ENCODE measurements at regions not wholly inside any gene's neighbourhood (a gene's known extent, or its start where the extent isn't known, plus 50 kb on each side); places are given as distances from the start of the nearest gene placed in this dataset.

GRCh38 chr16:74024953-74025352 lies 271.7 kb upstream of the PSMD7 start:
- no peaks in the 10 kb centered on the region for H3K9me2 ChIP-seq (ENCODE audit: insufficient read depth)
- peaks cover 37% of the 10 kb centered on the region for H3K27me3 ChIP-seq (ENCODE audit: insufficient read depth, low read length)
- H3K9me3 ChIP-seq (ENCODE audit: control insufficient read depth in 1 of 2, insufficient read depth in 1 of 2, low read depth in 1 of 2, low read length in 2 of 2), result no peaks in the 10 kb centered on the region
- ChIA-PET POLR2A (no interaction called here), RAD21 (ENCODE audit: low non-redundant PET in 1 of 2, low total read pairs in 2 of 2, uncharacterized antibody in 2 of 2, unreplicated experiment in 2 of 2) (no interaction called here), CTCF (no interaction called here)
- H4K20me1 ChIP-seq (ENCODE audit: insufficient read depth), result no peaks in the 10 kb centered on the region
- no peaks in the 10 kb centered on the region for H3K79me2 ChIP-seq (ENCODE audit: insufficient read depth, low read length)
- no peak overlapping the region for H3K4me2 ChIP-seq (ENCODE audit: low read length)
- no peaks in the 10 kb centered on the region for H3K4me1 ChIP-seq (ENCODE audit: control insufficient read depth in 1 of 2, insufficient read depth in 2 of 2, low read length in 2 of 2)
- no peaks in the 10 kb centered on the region for H3K36me3 ChIP-seq (ENCODE audit: control insufficient read depth in 1 of 2, insufficient read depth in 2 of 2, low read length in 2 of 2)
- no peak overlapping the region for H3K27ac ChIP-seq (ENCODE audit: low read depth, low read length)
- no peak overlapping the region for H3K4me3 ChIP-seq (replicated peaks in 1 of 2; ENCODE audit: low read depth in 1 of 2, low read length in 2 of 2)
- intact Hi-C loops (cut with micrococcal nuclease), result no loop called here
- no peak for DNase-seq (ENCODE audit: low read depth, low spot score)
- no TSS peak for BruUV-seq (replicated peaks)
- H3K9ac ChIP-seq (ENCODE audit: low read length), result no peak overlapping the region
- no peak overlapping the region for H2AFZ ChIP-seq (ENCODE audit: low read depth, low read length, poor library complexity, severe bottlenecking)
- TF ChIP-seq RAD21 (IDR thresholded peaks at IDR 0.05; ENCODE audit: low read depth) (no peak), ELF1 (IDR thresholded peaks at IDR 0.05; ENCODE audit: borderline replicate concordance, low read depth) (no peak), ATF3 (IDR thresholded peaks at IDR 0.05) (no peak), EZH2 (IDR thresholded peaks at IDR 0.05) (no peak), ZFX (IDR thresholded peaks at IDR 0.05) (no peak), SIN3A (IDR thresholded peaks at IDR 0.05; ENCODE audit: low read depth) (no peak), CBX3 (IDR thresholded peaks at IDR 0.05; ENCODE audit: low read depth) (no peak), FOSL1 (IDR thresholded peaks at IDR 0.05; ENCODE audit: low read depth) (no peak), SRF (IDR thresholded peaks at IDR 0.05; ENCODE audit: low read depth) (no peak), TCF7L2 (IDR thresholded peaks at IDR 0.05; ENCODE audit: borderline replicate concordance, extremely low read depth, insufficient read depth, insufficient read length) (no peak), POLR2A (IDR thresholded peaks at IDR 0.05; ENCODE audit: borderline replicate concordance, extremely low read depth, insufficient read depth, insufficient read length) (no peak), SP1 (IDR thresholded peaks at IDR 0.05; ENCODE audit: low read depth) (no peak), ZNF274 (IDR thresholded peaks at IDR 0.05; ENCODE audit: low read depth, low read length) (no peak)
- no peak for ATAC-seq

GRCh38 chr16:74020095-74020670 lies 276.4 kb upstream of the PSMD7 start:
- H3K9ac ChIP-seq (ENCODE audit: low read length), result no peak overlapping the region
- no peak for DNase-seq (ENCODE audit: low read depth, low spot score)
- no peak for TF ChIP-seq YY1 (IDR thresholded peaks at IDR 0.05; ENCODE audit: extremely low read depth, insufficient replicate concordance, low read depth, low read length)
- TF ChIP-seq FOSL1 (IDR thresholded peaks at IDR 0.05; ENCODE audit: low read depth), result no peak
- TF ChIP-seq JUND (IDR thresholded peaks at IDR 0.05), result no peak
- TF ChIP-seq ZBTB33 (IDR thresholded peaks at IDR 0.05; ENCODE audit: extremely low read depth, insufficient replicate concordance, low read length), result no peak
- no peak for TF ChIP-seq EGR1 (IDR thresholded peaks at IDR 0.05; ENCODE audit: low read depth)
- no peak for TF ChIP-seq ZNF274 (IDR thresholded peaks at IDR 0.05; ENCODE audit: low read depth, low read length)
- TF ChIP-seq SIN3A (IDR thresholded peaks at IDR 0.05; ENCODE audit: low read depth), result no peak
- H3K9me2 ChIP-seq (ENCODE audit: insufficient read depth), result no peaks in the 10 kb centered on the region
- intact Hi-C loops (cut with micrococcal nuclease), result no loop called here
- ATAC-seq, result no peak
- CTCF ChIA-PET, result no interaction called here
- H2AFZ ChIP-seq (ENCODE audit: low read depth, low read length, poor library complexity, severe bottlenecking), result no peak overlapping the region
- H3K27me3 ChIP-seq (ENCODE audit: insufficient read depth, low read length), result peaks cover 17% of the 10 kb centered on the region
- RAD21 ChIA-PET (ENCODE audit: low non-redundant PET in 1 of 2, low total read pairs in 2 of 2, uncharacterized antibody in 2 of 2, unreplicated experiment in 2 of 2), result no interaction called here
- H3K9me3 ChIP-seq (ENCODE audit: control insufficient read depth in 1 of 2, insufficient read depth in 1 of 2, low read depth in 1 of 2, low read length in 2 of 2), result no peaks in the 10 kb centered on the region
- H3K79me2 ChIP-seq (ENCODE audit: insufficient read depth, low read length), result no peaks in the 10 kb centered on the region
- no peaks in the 10 kb centered on the region for H3K36me3 ChIP-seq (ENCODE audit: control insufficient read depth in 1 of 2, insufficient read depth in 2 of 2, low read length in 2 of 2)
- POLR2A ChIA-PET, result no interaction called here
- no peaks in the 10 kb centered on the region for H3K4me1 ChIP-seq (ENCODE audit: control insufficient read depth in 1 of 2, insufficient read depth in 2 of 2, low read length in 2 of 2)
- no peak overlapping the region for H3K4me3 ChIP-seq (replicated peaks in 1 of 2; ENCODE audit: low read depth in 1 of 2, low read length in 2 of 2)
- H4K20me1 ChIP-seq (ENCODE audit: insufficient read depth), result no peaks in the 10 kb centered on the region
- no peak overlapping the region for H3K4me2 ChIP-seq (ENCODE audit: low read length)
- H3K27ac ChIP-seq (ENCODE audit: low read depth, low read length), result no peak overlapping the region
- BruUV-seq (replicated peaks), result no TSS peak
